ENCODE measurements at regions not wholly inside any gene's neighbourhood (a gene's known extent, or its start where the extent isn't known, plus 50 kb on each side); places are given as distances from the start of the nearest gene placed in this dataset.

DNA sequence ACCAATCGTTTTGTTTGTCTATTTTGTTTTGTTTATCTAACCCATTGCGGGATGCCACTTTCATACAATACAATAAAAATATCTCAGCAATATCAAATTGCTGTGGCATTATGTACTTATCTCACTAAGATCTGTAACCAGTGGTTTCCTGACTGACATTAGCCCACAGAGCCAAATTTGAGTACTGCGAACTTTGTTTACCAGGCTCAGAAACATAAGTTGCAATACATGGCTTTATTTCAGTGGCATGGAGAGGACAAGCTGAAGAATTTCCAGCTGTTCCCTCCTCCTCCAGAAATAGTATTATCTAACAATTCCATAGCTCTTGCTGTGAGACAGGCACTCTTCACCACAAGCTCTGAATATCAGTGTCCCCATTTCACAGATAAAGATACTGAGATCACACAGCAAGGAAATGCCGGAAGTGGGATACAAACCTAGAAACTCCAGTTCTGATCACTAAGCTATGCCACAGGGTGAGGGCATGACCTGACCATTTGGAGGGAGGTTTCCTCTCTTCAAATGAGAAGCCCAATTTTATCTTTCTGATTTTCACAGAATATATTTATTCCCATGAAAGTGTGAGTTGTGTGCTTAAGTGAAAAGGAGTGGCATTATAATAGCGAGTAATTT, 469.9 kb upstream of the CBLB start:
- no peak for DNase-seq
- no peak overlapping the region for H3K4me3 ChIP-seq
- in situ Hi-C loops (cut with MboI; ENCODE audit: low sequenced_read_pairs in 4 of 4) (no loop called here), intact Hi-C loops (cut with DNase I; ENCODE audit: low total_unique reads) (no loop called here)
- no peaks in the 10 kb centered on the region for H3K9me3 ChIP-seq
- H3K27ac ChIP-seq = no peak overlapping the region
- no peak for ATAC-seq
- no peaks in the 10 kb centered on the region for H3K27me3 ChIP-seq
- no peaks in the 10 kb centered on the region for H3K36me3 ChIP-seq
- TF ChIP-seq POLR2A (IDR thresholded peaks at IDR 0.05) (no peak), CTCF (IDR thresholded peaks at IDR 0.05 in 4 of 5, conservative IDR thresholded peaks at IDR 0.05 in 1 of 5) (no peak)
- peaks cover 23 to 28% of the 10 kb centered on the region in 2 donors for H3K4me1 ChIP-seq

- Histone ChIP-seq H3K4me1 (peaks cover 24 to 30% of the 10 kb centered on the region in 2 donors), H3K27ac (no peak overlapping the region), H3K9me3 (no peaks in the 10 kb centered on the region), H3K36me3 (no peaks in the 10 kb centered on the region), H3K4me3 (no peak overlapping the region), H3K27me3 (no peaks in the 10 kb centered on the region)
- TF ChIP-seq POLR2A (IDR thresholded peaks at IDR 0.05) (no peak), CTCF (IDR thresholded peaks at IDR 0.05 in 4 of 5, conservative IDR thresholded peaks at IDR 0.05 in 1 of 5) (no peak)
- DNase-seq (no peak), ATAC-seq (no peak)
- in situ Hi-C loops (cut with MboI; ENCODE audit: low sequenced_read_pairs in 4 of 4) = no loop called here
- intact Hi-C loops (cut with DNase I; ENCODE audit: low total_unique reads) = no loop called here
Measured at GRCh38 chr3:106339551-106339950, 470.7 kb upstream of the CBLB start.

GRCh38 chr3:106341087-106341486, 472.3 kb upstream of the CBLB start:
- no peaks in the 10 kb centered on the region for H3K9me3 ChIP-seq
- peak overlapping the region in 1 of 4 donors; percentile 43 for H3K4me3 ChIP-seq
- in situ Hi-C loops (cut with MboI; ENCODE audit: low sequenced_read_pairs in 4 of 4) (loop anchor here in 2 of 4 donors (10.0 kb wide), 1 partner anchor 114 kb away; no protein-coding TSS in a partner anchor), intact Hi-C loops (cut with DNase I; ENCODE audit: low total_unique reads) (loop anchor here (5.0 to 10.0 kb wide), 4 partner anchors 134 to 546 kb away; no protein-coding TSS in a partner anchor)
- H3K36me3 ChIP-seq = no peaks in the 10 kb centered on the region
- peaks cover 35 to 38% of the 10 kb centered on the region in 2 donors for H3K4me1 ChIP-seq
- ATAC-seq (peak; percentile 42 to 73), DNase-seq (peak; percentile 66 to 72)
- TF ChIP-seq POLR2A (IDR thresholded peaks at IDR 0.05) (peak in 1 of 2 donors; percentile 17), CTCF (IDR thresholded peaks at IDR 0.05 in 4 of 5, conservative IDR thresholded peaks at IDR 0.05 in 1 of 5) (no peak)
- H3K27me3 ChIP-seq = no peaks in the 10 kb centered on the region
- H3K27ac ChIP-seq = peak overlapping the region; percentile 64 to 83 (median 76)

GRCh38 chr3:106341586-106342162, 472.9 kb upstream of the CBLB start:
- H3K4me3 ChIP-seq = peak overlapping the region in 1 of 4 donors; percentile 43

More at GRCh38 chr3:106341586-106342162, 472.9 kb upstream of the CBLB start:
- ATAC-seq (no peak), DNase-seq (no peak)
- no peaks in the 10 kb centered on the region for H3K9me3 ChIP-seq
- H3K27me3 ChIP-seq = no peaks in the 10 kb centered on the region
- no peaks in the 10 kb centered on the region for H3K36me3 ChIP-seq
- TF ChIP-seq POLR2A (IDR thresholded peaks at IDR 0.05) (no peak), CTCF (IDR thresholded peaks at IDR 0.05 in 4 of 5, conservative IDR thresholded peaks at IDR 0.05 in 1 of 5) (no peak)
- H3K27ac ChIP-seq = peak overlapping the region; percentile 64 to 83 (median 76)
- peaks cover 38 to 42% of the 10 kb centered on the region in 2 donors for H3K4me1 ChIP-seq
- intact Hi-C loops (cut with DNase I; ENCODE audit: low total_unique reads) (loop anchor here (5.0 to 10.0 kb wide), 4 partner anchors 134 to 547 kb away; no protein-coding TSS in a partner anchor), in situ Hi-C loops (cut with MboI; ENCODE audit: low sequenced_read_pairs in 4 of 4) (loop anchor here in 2 of 4 donors (10.0 kb wide), 1 partner anchor 113 kb away; no protein-coding TSS in a partner anchor)
